Stomach (tissue), 4 donors: ENCODE measurements at regions not wholly inside any gene's neighbourhood (a gene's known extent, or its start where the extent isn't known, plus 50 kb on each side); places are given as distances from the start of the nearest gene placed in this dataset.

Source experiments
- EP300 ChIP-seq: sonication (generic); formaldehyde crosslinking; IDR thresholded peaks from one replicate; pipeline ENCODE4 v1.6.1; 2017; ENCODE audit warnings: antibody characterized with exemption
- POLR2A ChIP-seq, 4 donors: fragments of 450-650 bp; IDR thresholded peaks; one replicate each; pipeline ENCODE4 v1.6.1; 2016; ENCODE audit warnings: antibody characterized with exemption in 4 of 4, control low read depth in 2 of 4, mild to moderate bottlenecking in 1 of 4, moderate library complexity in 1 of 4
- POLR2AphosphoS5 ChIP-seq, 3 donors: sonication (generic); formaldehyde crosslinking; IDR thresholded peaks; one replicate each; pipeline ENCODE4 v1.6.1; 2016; ENCODE audit warnings: antibody characterized with exemption in 3 of 3
- TF ChIP-seq, protein P1 (sequence below), 7 experiments: fragments of 450-650 bp in 4 of 7; fragments of 200-600 bp in 3 of 7; sonication (generic) in 3 of 7; IDR thresholded peaks; one replicate each; pipeline ENCODE4 v1.5.1; 2016 to 2019; ENCODE audit warnings: antibody characterized with exemption in 7 of 7, control low read depth in 2 of 7, mild to moderate bottlenecking in 1 of 7

DNA sequence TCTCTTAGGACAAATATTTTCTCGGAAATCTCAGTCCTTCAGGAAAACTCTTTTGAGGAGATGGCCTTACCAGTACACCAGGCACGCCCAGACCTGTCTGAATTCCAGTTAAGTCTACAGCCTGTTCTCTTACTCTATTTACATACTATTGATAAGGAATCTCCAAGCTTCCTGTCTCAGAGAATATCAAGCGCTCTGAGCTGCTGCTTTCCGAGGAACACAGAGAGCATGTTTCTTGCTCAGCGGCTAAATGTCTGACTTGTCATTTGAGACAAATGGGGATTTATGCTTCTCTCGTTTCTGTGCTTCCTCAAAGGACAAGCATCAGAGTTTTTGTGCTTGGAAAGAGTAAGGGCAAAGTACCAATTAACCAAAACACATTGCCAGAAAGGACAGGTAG lies 112.4 kb upstream of the CCDC54 start:
- TF ChIP-seq, protein P1, sequence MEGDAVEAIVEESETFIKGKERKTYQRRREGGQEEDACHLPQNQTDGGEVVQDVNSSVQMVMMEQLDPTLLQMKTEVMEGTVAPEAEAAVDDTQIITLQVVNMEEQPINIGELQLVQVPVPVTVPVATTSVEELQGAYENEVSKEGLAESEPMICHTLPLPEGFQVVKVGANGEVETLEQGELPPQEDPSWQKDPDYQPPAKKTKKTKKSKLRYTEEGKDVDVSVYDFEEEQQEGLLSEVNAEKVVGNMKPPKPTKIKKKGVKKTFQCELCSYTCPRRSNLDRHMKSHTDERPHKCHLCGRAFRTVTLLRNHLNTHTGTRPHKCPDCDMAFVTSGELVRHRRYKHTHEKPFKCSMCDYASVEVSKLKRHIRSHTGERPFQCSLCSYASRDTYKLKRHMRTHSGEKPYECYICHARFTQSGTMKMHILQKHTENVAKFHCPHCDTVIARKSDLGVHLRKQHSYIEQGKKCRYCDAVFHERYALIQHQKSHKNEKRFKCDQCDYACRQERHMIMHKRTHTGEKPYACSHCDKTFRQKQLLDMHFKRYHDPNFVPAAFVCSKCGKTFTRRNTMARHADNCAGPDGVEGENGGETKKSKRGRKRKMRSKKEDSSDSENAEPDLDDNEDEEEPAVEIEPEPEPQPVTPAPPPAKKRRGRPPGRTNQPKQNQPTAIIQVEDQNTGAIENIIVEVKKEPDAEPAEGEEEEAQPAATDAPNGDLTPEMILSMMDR (IDR thresholded peaks at IDR 0.05): no peak
- TF ChIP-seq POLR2A (IDR thresholded peaks at IDR 0.05) (no peak), EP300 (no peak), POLR2AphosphoS5 (IDR thresholded peaks at IDR 0.05) (no peak)
